Keratinocyte (primary cell): ENCODE measurements at regions not wholly inside any gene's neighbourhood (a gene's known extent, or its start where the extent isn't known, plus 50 kb on each side); places are given as distances from the start of the nearest gene placed in this dataset.

ENCODE experiments used
- DNase-seq: peaks from one replicate; pipeline ENCODE4 v3.0.0-alpha.2; 2011; ENCODE audit warnings: low read depth, missing footprints, low spot score
- FAIRE-seq: peaks from 2 replicates; lab custom pipeline; 2011; peaks lifted over from hg19 to GRCh38; lab: Jason Lieb, UNC
- H2AFZ ChIP-seq: 2 replicates; pipeline ENCODE4 v1.6.0; 2012; ENCODE audit warnings: low read length, control low read depth, inconsistent platforms; ENCODE audit not compliant: control insufficient read depth
- H3K27ac ChIP-seq: 2 replicates; pipeline ENCODE4 v1.5.1; 2011; ENCODE audit warnings: low read length; ENCODE audit not compliant: control insufficient read depth, insufficient read depth
- H3K27me3 ChIP-seq: 3 replicates; pipeline ENCODE4 v1.6.0; 2011; ENCODE audit warnings: low read length; ENCODE audit not compliant: control insufficient read depth, insufficient read depth; ENCODE audit errors: extremely low read depth
- H3K36me3 ChIP-seq, 2 experiments: 2 replicates in 1 of 2; 3 replicates in 1 of 2; pipeline ENCODE4 v1.5.1; 2011; ENCODE audit warnings: low read length in 2 of 2, mild to moderate bottlenecking in 1 of 2; ENCODE audit not compliant: control insufficient read depth in 2 of 2, insufficient read depth in 2 of 2; ENCODE audit errors: extremely low read depth in 1 of 2
- H3K4me1 ChIP-seq: 3 replicates; pipeline ENCODE4 v1.5.1; 2011; ENCODE audit warnings: low read length; ENCODE audit not compliant: control insufficient read depth, insufficient read depth; ENCODE audit errors: extremely low read depth
- H3K4me2 ChIP-seq: 3 replicates; pipeline ENCODE4 v1.6.0; 2011; ENCODE audit warnings: low read depth, low read length; ENCODE audit not compliant: control insufficient read depth, insufficient read depth; ENCODE audit errors: extremely low read depth
- H3K4me3 ChIP-seq, 3 experiments: fragments of 200-600 bp in 1 of 3; sonication (generic) in 1 of 3; 2 replicates in 2 of 3; 3 replicates in 1 of 3; pipeline ENCODE4 v1.5.1; 2011 to 2016; ENCODE audit warnings: low read length in 3 of 3, mild to moderate bottlenecking in 3 of 3, control low read depth in 2 of 3, inconsistent platforms in 1 of 3, low read depth in 1 of 3, mixed read lengths in 1 of 3, mixed run types in 1 of 3, moderate library complexity in 1 of 3; ENCODE audit not compliant: control insufficient read depth in 2 of 3, insufficient read depth in 2 of 3; ENCODE audit errors: extremely low read depth in 1 of 3
- H3K79me2 ChIP-seq: 2 replicates; pipeline ENCODE4 v1.6.0; 2012; ENCODE audit warnings: low read length; ENCODE audit not compliant: control insufficient read depth, insufficient read depth
- H3K9ac ChIP-seq: 3 replicates; pipeline ENCODE4 v1.6.0; 2011; ENCODE audit warnings: low read length; ENCODE audit not compliant: control insufficient read depth, insufficient read depth; ENCODE audit errors: extremely low read depth
- H3K9me1 ChIP-seq: 3 replicates; pipeline ENCODE4 v1.6.0; 2011; ENCODE audit warnings: low read length; ENCODE audit not compliant: control insufficient read depth, insufficient read depth; ENCODE audit errors: extremely low read depth
- H3K9me3 ChIP-seq: 2 replicates; pipeline ENCODE4 v1.5.1; 2012; ENCODE audit warnings: low read depth, low read length; ENCODE audit not compliant: control insufficient read depth
- H4K20me1 ChIP-seq: 3 replicates; pipeline ENCODE4 v1.6.0; 2011; ENCODE audit warnings: low read length; ENCODE audit not compliant: control insufficient read depth, insufficient read depth; ENCODE audit errors: extremely low read depth
- CTCF ChIP-seq, 3 experiments: IDR thresholded peaks in 1 of 3; conservative IDR thresholded peaks in 1 of 3; optimal IDR thresholded peaks in 1 of 3; 2 replicates in 2 of 3; 3 replicates in 1 of 3; pipeline versions ENCODE3 to v1.5.1; 2011; ENCODE audit warnings: low read length in 3 of 3, mild to moderate bottlenecking in 3 of 3, moderate library complexity in 2 of 3, control low read depth in 1 of 3, inconsistent platforms in 1 of 3; ENCODE audit not compliant: insufficient read depth in 2 of 3; ENCODE audit errors: extremely low read depth in 1 of 3
- EZH2 ChIP-seq: IDR thresholded peaks from one replicate; pipeline ENCODE4 v1.6.1; 2012; ENCODE audit warnings: inconsistent platforms, mild to moderate bottlenecking, low read length, moderate library complexity
- dilution Hi-C: fragments of 300-500 bp; cut with MboI; formaldehyde crosslinking; loops from one replicate; pipeline ENCODE4 v1.7.0; 2020; ENCODE audit warnings: low sequenced_read_pairs; ENCODE audit not compliant: extremely low pct_ligation_motif_present

- no peaks in the 10 kb centered on the region for H3K36me3 ChIP-seq
- H3K9ac ChIP-seq: no peak overlapping the region
- no peaks in the 10 kb centered on the region for H4K20me1 ChIP-seq
- dilution Hi-C loops: no loop called here
- no peak overlapping the region for H3K4me3 ChIP-seq
- H2AFZ ChIP-seq: no peak overlapping the region
- FAIRE-seq (no peak), DNase-seq (no peak)
- peaks cover 4% of the 10 kb centered on the region for H3K9me3 ChIP-seq
- H3K4me1 ChIP-seq: no peaks in the 10 kb centered on the region
- H3K9me1 ChIP-seq: no peaks in the 10 kb centered on the region
- TF ChIP-seq CTCF (optimal IDR thresholded peaks at IDR 0.05 in 1 of 3, IDR thresholded peaks at IDR 0.05 in 1 of 3, conservative IDR thresholded peaks at IDR 0.05 in 1 of 3; ENCODE audit: extremely low read depth in 1 of 3, insufficient read depth in 2 of 3, low read length in 3 of 3): no peak
- TF ChIP-seq EZH2: no peak
- H3K27me3 ChIP-seq: no peaks in the 10 kb centered on the region
- no peak overlapping the region for H3K4me2 ChIP-seq
- no peak overlapping the region for H3K27ac ChIP-seq
- no peaks in the 10 kb centered on the region for H3K79me2 ChIP-seq
Measured at GRCh38 chr22:49143812-49144211, 683.9 kb downstream of the BRD1 start.

GRCh38 chr22:49142891-49143290 lies 684.8 kb downstream of the BRD1 start:
- no peak for TF ChIP-seq EZH2
- TF ChIP-seq CTCF (optimal IDR thresholded peaks at IDR 0.05 in 1 of 3, IDR thresholded peaks at IDR 0.05 in 1 of 3, conservative IDR thresholded peaks at IDR 0.05 in 1 of 3; ENCODE audit: extremely low read depth in 1 of 3, insufficient read depth in 2 of 3, low read length in 3 of 3): no peak

More at GRCh38 chr22:49142891-49143290, 684.8 kb downstream of the BRD1 start:
- Histone ChIP-seq H3K9ac (no peak overlapping the region), H3K9me3 (peaks cover 4% of the 10 kb centered on the region), H2AFZ (no peak overlapping the region), H3K36me3 (no peaks in the 10 kb centered on the region), H3K27me3 (no peaks in the 10 kb centered on the region), H3K79me2 (no peaks in the 10 kb centered on the region), H3K4me2 (no peak overlapping the region), H3K9me1 (no peaks in the 10 kb centered on the region), H3K27ac (no peak overlapping the region), H4K20me1 (no peaks in the 10 kb centered on the region), H3K4me3 (no peak overlapping the region), H3K4me1 (no peaks in the 10 kb centered on the region)
- DNase-seq (no peak), FAIRE-seq (no peak)
- dilution Hi-C loops: no loop called here
